Cardiac septum (tissue), 1 donor: ENCODE measurements at regions not wholly inside any gene's neighbourhood (a gene's known extent, or its start where the extent isn't known, plus 50 kb on each side); places are given as distances from the start of the nearest gene placed in this dataset.

ENCODE experiments used
- DNase-seq: peaks from one replicate; pipeline ENCODE4 v3.0.0-alpha.2; 2020; ENCODE audit warnings: low spot score
- intact Hi-C: fragments of 100-400 bp; cut with DNase I; formaldehyde crosslinking; loops from one replicate; pipeline ENCODE4 v1.14.0; 2022
- donor health status: DM: no; HTN: no; CAD: no.

DNA sequence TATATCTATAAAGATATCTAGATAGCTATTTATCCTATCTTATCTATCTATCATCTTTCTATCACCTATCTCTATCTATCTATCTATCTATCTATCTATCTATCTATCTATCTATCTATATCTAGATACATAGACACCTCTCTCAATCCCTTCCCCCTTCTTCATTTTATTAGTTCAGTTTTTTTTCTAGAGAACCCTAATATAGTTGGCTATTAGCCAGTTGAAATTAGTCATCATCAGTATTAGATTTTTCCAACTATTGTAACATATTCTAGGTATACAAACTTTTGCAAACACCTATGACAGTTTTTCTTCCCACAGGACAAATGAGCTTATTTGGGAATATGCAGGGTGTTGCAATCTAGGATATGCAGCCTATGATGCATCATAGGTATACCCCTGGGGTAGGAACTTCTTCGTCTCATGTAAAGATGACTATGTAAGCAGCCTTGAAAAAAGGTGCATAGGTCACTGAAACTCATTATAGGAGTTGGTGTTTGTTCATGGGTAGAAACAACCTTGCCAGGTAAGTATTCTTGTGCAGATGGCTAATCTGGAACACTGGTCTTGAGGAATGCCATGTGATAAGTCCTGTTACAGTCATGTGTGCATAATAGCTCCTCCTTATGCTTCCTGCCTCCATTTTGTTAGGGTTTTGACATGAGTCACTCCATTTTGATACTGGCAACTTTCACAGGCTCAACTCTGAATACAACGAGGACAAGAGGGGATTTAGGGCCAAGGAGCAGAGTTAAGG, 160.7 kb upstream of the ZSWIM2 start:
- intact Hi-C loops = no loop called here
- DNase-seq = no peak

- DNase-seq = no peak
- intact Hi-C loops = no loop called here
Measured at GRCh38 chr2:187008111-187008510, 159.1 kb upstream of the ZSWIM2 start.

GRCh38 chr2:187003611-187004010, 154.6 kb upstream of the ZSWIM2 start:
- intact Hi-C loops = no loop called here
- no peak for DNase-seq

DNA sequence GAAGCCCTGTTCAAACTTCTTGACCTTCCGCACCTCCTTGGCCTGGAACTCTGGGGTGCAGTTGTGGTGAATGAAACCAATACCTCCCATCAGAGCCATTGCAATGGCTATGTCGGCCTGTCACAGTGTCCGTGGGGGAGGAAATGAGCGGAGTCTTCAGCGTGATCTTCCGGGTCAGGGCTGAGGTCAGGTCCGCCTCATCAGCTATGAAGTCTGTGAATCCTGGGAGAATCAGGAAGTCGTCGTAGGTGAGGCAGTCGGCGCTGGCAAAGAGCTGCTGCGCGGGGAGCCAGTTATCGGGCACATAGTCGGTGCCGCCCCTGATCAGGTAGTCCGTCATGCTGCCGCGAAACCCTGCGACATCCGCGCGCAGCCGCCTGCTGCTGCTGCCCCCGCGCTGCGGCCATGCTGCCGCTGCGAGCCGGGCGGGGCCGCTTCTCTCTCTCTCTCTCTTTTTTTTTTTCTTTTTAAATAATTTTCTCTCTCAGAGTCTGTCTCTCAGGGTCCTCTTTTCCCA, 154.1 kb upstream of the ZSWIM2 start:
- no peak for DNase-seq
- intact Hi-C loops = no loop called here

GRCh38 chr2:187002242-187002641, 153.3 kb upstream of the ZSWIM2 start:
- DNase-seq = no peak
- intact Hi-C loops = no loop called here

GRCh38 chr2:187001248-187001647, 152.3 kb upstream of the ZSWIM2 start:
- no peak for DNase-seq
- intact Hi-C loops = no loop called here

DNA sequence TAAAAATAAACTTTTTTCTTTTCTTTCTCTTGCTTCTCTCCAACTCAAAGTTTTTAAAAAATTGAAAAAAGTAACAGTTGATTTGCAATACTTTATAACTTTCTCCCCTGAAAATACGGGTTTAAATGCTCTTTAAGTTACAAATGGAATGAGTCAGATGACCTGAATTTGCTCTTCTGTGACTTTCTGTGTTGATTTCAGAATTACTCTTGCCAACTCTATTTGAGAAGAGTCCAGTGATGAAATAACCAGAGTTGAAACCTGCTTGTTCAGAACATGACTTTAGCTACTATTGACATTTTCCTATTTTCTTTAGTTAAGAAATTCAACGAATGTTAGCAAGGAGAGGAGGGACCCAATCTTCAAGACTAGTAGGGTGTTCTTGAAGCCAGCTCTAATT, 146.1 kb upstream of the ZSWIM2 start:
- intact Hi-C loops = loop anchor here (10.0 kb wide), 1 partner anchor 130 kb away; no protein-coding TSS in a partner anchor

GRCh38 chr2:186992597-186992996, 143.6 kb upstream of the ZSWIM2 start:
- intact Hi-C loops = loop anchor here (10.0 kb wide), 1 partner anchor 128 kb away; no protein-coding TSS in a partner anchor
- no peak for DNase-seq

More for the DNA sequence above, 146.1 kb upstream of the ZSWIM2 start:
- no peak for DNase-seq

DNA sequence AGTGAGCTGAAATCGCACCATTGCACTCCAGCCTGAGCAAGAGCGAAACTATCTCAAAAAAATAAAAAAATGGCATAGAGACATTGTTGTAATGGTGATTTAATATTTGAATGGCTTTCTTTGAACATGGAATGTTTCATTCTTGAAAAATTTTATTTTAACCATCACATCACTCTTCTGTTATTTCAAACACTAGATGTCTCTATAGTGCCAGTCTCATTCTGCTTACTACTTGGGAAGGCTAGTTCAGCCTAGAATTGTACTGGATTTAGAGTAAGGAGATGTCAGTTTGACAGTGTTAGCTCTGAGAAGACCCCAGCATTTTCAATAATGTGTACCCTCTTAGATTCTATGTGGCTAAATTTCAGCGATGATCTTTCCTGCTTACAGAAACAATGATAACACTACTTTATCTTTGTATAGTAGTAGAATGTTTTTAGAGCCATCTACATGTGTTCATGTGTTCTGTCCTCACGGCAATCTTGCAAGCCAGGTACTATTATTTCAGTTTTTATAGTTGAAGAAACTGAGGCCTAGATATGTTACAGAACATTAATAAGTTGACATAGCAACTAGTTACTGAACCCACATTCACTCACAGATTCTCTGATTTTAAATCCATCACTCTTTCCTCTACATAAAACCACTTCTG, 142.9 kb upstream of the ZSWIM2 start:
- DNase-seq = no peak
- intact Hi-C loops = loop anchor here (10.0 kb wide), 1 partner anchor 127 kb away; no protein-coding TSS in a partner anchor

- DNase-seq = no peak
- intact Hi-C loops = no loop called here
Measured at GRCh38 chr2:186984966-186985365, 136.0 kb upstream of the ZSWIM2 start.

GRCh38 chr2:186984481-186984880, 135.5 kb upstream of the ZSWIM2 start:
- intact Hi-C loops = no loop called here
- no peak for DNase-seq

GRCh38 chr2:186980787-186981550, 132.0 kb upstream of the ZSWIM2 start:
- no peak for DNase-seq
- intact Hi-C loops = no loop called here

DNA sequence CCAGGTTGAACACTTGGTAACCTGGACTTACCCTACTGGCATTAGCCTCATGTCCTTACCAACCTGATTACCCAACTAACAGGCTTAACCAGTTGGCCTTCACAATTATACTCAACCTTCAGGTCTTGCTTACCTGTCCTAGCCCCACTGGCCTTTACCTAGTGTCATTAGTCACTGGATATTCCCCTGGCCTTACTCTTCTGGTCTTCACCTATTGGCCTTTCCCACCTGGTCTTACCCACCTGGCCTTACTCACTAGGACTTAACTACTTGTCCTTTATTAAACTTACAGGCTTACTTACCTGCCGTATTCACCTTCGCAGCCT, 131.1 kb upstream of the ZSWIM2 start:
- no peak for DNase-seq
- intact Hi-C loops = no loop called here

- intact Hi-C loops = no loop called here
- no peak for DNase-seq
Measured at GRCh38 chr2:186979439-186980116, 130.6 kb upstream of the ZSWIM2 start.

GRCh38 chr2:186977433-186978045, 128.6 kb upstream of the ZSWIM2 start:
- no peak for DNase-seq
- intact Hi-C loops = no loop called here

DNA sequence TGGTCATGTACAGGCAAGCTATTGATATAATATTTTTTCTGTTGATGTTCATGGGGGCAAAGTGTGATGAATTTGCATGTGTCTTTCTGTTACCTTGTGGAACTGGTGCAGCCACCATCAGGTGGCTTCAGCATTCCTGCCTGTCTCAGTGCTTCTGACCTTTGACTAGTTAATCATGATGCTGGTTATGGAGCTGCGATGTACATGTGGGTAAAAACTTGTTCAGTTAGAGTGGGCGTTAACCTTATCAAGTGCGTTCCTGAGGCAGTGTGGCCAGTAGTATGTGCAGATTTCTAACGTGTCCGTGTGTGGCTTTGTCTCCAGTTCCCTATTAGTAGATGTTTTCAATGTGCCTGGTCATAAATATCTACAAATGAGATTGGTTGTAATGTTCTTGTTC, 127.4 kb upstream of the ZSWIM2 start:
- intact Hi-C loops = no loop called here
- no peak for DNase-seq

GRCh38 chr2:186972281-186972970, 123.5 kb upstream of the ZSWIM2 start:
- DNase-seq = no peak
- intact Hi-C loops = no loop called here

DNA sequence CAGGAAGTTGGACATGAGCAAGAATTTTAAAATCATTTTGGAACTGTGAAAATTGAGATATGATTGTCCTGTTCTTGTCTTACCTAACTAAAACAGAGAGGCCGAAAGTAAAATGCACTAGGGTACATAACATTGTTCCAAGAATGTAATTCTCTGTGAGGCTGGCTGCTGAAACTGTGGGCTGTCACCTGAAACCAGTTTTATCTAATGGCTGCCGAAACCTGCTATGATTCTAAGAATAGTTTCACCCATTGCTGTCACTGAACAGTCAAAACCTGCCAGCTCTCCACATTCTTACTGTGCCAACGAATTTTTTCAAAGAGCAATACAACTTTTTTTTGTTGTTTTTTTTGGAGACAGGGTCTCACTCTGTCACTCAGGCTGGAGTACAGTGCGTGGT, 119.3 kb upstream of the ZSWIM2 start:
- no peak for DNase-seq
- intact Hi-C loops = no loop called here

DNA sequence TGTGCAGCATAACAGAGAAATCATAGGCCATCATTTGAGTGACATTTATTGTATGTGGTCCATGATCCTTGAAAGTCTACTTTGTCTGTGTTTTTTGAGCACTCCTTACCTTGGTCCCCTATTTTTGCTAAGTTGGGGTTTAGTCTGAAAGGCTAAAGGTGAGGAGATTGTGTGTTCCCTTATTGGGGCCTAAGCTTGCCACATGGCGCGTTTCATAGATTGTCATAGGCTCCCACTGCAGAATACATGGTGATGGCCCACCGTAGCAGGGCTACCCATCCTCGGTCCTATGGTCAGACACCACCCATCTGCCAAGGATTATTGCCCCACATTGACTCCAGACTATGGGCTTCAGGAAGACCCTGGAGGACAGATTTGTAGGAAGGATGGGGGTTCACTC, 117.0 kb upstream of the ZSWIM2 start:
- DNase-seq = no peak
- intact Hi-C loops = no loop called here
